GM18858 (cell line): ENCODE measurements at regions not wholly inside any gene's neighbourhood (a gene's known extent, or its start where the extent isn't known, plus 50 kb on each side); places are given as distances from the start of the nearest gene placed in this dataset.
"Not testable (repeated sequence)": the region's sequence is repeated elsewhere in the genome, so short reads cannot be mapped to it uniquely, and the experiment has no call there.

Experiments
- ATAC-seq: cut with Tn5 transposase; IDR thresholded peaks from one replicate; pipeline ENCODE4 v1.9.1; 2021; ENCODE audit not compliant: unreplicated experiment

GRCh38 chr18:51448949-51449348, 251.5 kb upstream of the MEX3C start:
- ATAC-seq = no peak

GRCh38 chr18:51453594-51453993, 256.1 kb upstream of the MEX3C start:
- ATAC-seq = no peak

- no peak for ATAC-seq
These were observed 261.4 kb upstream of the MEX3C start for GRCh38 chr18:51458861-51459260.

- no peak for ATAC-seq
These were observed 264.5 kb upstream of the MEX3C start for GRCh38 chr18:51461956-51462355.

GRCh38 chr18:51463483-51464136, 266.1 kb upstream of the MEX3C start:
- no peak for ATAC-seq

GRCh38 chr18:51478908-51479307, 281.4 kb upstream of the MEX3C start:
- no peak for ATAC-seq

- ATAC-seq = no peak
These were observed 282.3 kb upstream of the MEX3C start for GRCh38 chr18:51479736-51480135.

GRCh38 chr18:51480407-51481261, 283.2 kb upstream of the MEX3C start:
- ATAC-seq = no peak

- no peak for ATAC-seq
These were observed 289.4 kb upstream of the MEX3C start for GRCh38 chr18:51486735-51487366.

GRCh38 chr18:51490417-51490816, 292.9 kb upstream of the MEX3C start:
- no peak for ATAC-seq

GRCh38 chr18:51490860-51491259, 293.4 kb upstream of the MEX3C start:
- ATAC-seq = no peak

GRCh38 chr18:51491678-51492372, 294.3 kb upstream of the MEX3C start:
- ATAC-seq = no peak

- ATAC-seq = no peak
These were observed 300.8 kb upstream of the MEX3C start for GRCh38 chr18:51498085-51498855.

- no peak for ATAC-seq
These were observed 305.9 kb upstream of the MEX3C start for GRCh38 chr18:51503351-51503750.

GRCh38 chr18:51506811-51507210, 309.3 kb upstream of the MEX3C start:
- no peak for ATAC-seq

- ATAC-seq = not testable (repeated sequence)
These were observed 310.9 kb upstream of the MEX3C start for GRCh38 chr18:51508410-51508809.

- ATAC-seq = no peak
These were observed 312.5 kb upstream of the MEX3C start for GRCh38 chr18:51510020-51510419.

GRCh38 chr18:51513517-51513916, 316.0 kb upstream of the MEX3C start:
- no peak for ATAC-seq

GRCh38 chr18:51514128-51514527, 316.6 kb upstream of the MEX3C start:
- no peak for ATAC-seq

GRCh38 chr18:51516478-51517038, 319.1 kb upstream of the MEX3C start:
- no peak for ATAC-seq
